Prostate gland (tissue), 2 donors: ENCODE measurements at regions not wholly inside any gene's neighbourhood (a gene's known extent, or its start where the extent isn't known, plus 50 kb on each side); places are given as distances from the start of the nearest gene placed in this dataset.

Experiments
- CTCF ChIP-seq, 4 experiments: fragments of 200-600 bp in 2 of 4; fragments of 450-650 bp in 2 of 4; sonication (generic) in 2 of 4; IDR thresholded peaks; 1 replicate in 3 of 4; 2 replicates in 1 of 4; pipeline ENCODE4 v1.5.1; 2016 to 2019; ENCODE audit warnings: antibody characterized with exemption in 4 of 4, mild to moderate bottlenecking in 2 of 4, moderate library complexity in 2 of 4
- POLR2A ChIP-seq: fragments of 450-650 bp; IDR thresholded peaks from one replicate; pipeline ENCODE4 v1.6.1; 2016; ENCODE audit warnings: antibody characterized with exemption, mild to moderate bottlenecking
- POLR2AphosphoS5 ChIP-seq: sonication (generic); formaldehyde crosslinking; IDR thresholded peaks from one replicate; pipeline ENCODE4 v1.6.1; 2017; ENCODE audit warnings: antibody characterized with exemption

GRCh38 chr4:15291122-15291521 lies 136.7 kb upstream of the C1QTNF7 start:
- TF ChIP-seq POLR2A (no peak), CTCF (IDR thresholded peaks at IDR 0.05) (no peak), POLR2AphosphoS5 (no peak)
